ENCODE measurements at regions not wholly inside any gene's neighbourhood (a gene's known extent, or its start where the extent isn't known, plus 50 kb on each side); places are given as distances from the start of the nearest gene placed in this dataset.

- Histone ChIP-seq H2BK15ac (ENCODE audit: low read depth, low read length) (no peak overlapping the region), H2BK120ac (ENCODE audit: low read depth, low read length, poor library complexity, severe bottlenecking) (no peak overlapping the region), H2BK12ac (ENCODE audit: insufficient read length, low read depth, low read length) (no peak overlapping the region), H3K9me3 (ENCODE audit: control insufficient read depth, low read depth, low read length) (no peaks in the 10 kb centered on the region), H3K79me2 (ENCODE audit: insufficient read depth, low read length) (no peaks in the 10 kb centered on the region), H2AK5ac (ENCODE audit: insufficient read length, low read length) (no peak overlapping the region), H3K27me3 (ENCODE audit: insufficient read depth, low read length) (no peaks in the 10 kb centered on the region), H2BK20ac (ENCODE audit: low read depth, low read length, poor library complexity, severe bottlenecking) (no peak overlapping the region), H3K23me2 (ENCODE audit: insufficient read length, low read depth, low read length, poor library complexity, severe bottlenecking) (no peaks in the 10 kb centered on the region), H3K4ac (ENCODE audit: low read depth, low read length) (no peak overlapping the region), H3K79me1 (ENCODE audit: insufficient read depth, low read depth, low read length, poor library complexity, severe bottlenecking) (no peaks in the 10 kb centered on the region), H4K8ac (replicated peaks; ENCODE audit: insufficient read length, low read depth, low read length) (no peak overlapping the region), H3K4me2 (ENCODE audit: insufficient read depth, insufficient read length, low read length) (no peak overlapping the region), H3K4me1 (ENCODE audit: insufficient read depth, low read length) (no peaks in the 10 kb centered on the region), H3T11ph (ENCODE audit: low read length) (no peak overlapping the region), H3K23ac (ENCODE audit: insufficient read length, low read depth, low read length) (no peak overlapping the region), H3K56ac (ENCODE audit: insufficient read length, low read depth, low read length) (no peak overlapping the region), H4K20me1 (ENCODE audit: control insufficient read depth, insufficient read depth, insufficient read length) (no peaks in the 10 kb centered on the region), H4K5ac (ENCODE audit: insufficient read length, low read depth, low read length) (no peak overlapping the region), H3K9ac (ENCODE audit: extremely low read depth, insufficient read length, low read length) (no peak overlapping the region), H2AFZ (ENCODE audit: low read length) (no peak overlapping the region), H3K18ac (ENCODE audit: insufficient read length, low read depth, low read length) (no peak overlapping the region), H2BK5ac (ENCODE audit: insufficient read length, low read length) (no peak overlapping the region), H3K14ac (ENCODE audit: insufficient read depth, low read length) (no peak overlapping the region), H4K91ac (ENCODE audit: insufficient read length, low read depth, low read length) (no peak overlapping the region), H3K27ac (ENCODE audit: insufficient read length, low read depth, low read length) (no peak overlapping the region)
- TF ChIP-seq CTCF (conservative IDR thresholded peaks at IDR 0.05) = no peak
- Mint-ChIP-seq H3K36me3 (ENCODE audit: insufficient read depth in 1 of 3, low read depth in 3 of 3) (no peaks in the 10 kb centered on the region), H3K27ac (no peak overlapping the region), H3K9me3 (peaks cover 0 to 3% of the 10 kb centered on the region in 2 experiments; a peak in 1 of 5 replicates), H3K4me1 (no peaks in the 10 kb centered on the region), H3K4me3 (no peak overlapping the region), H3K27me3 (ENCODE audit: low read depth) (no peaks in the 10 kb centered on the region)
- DNase-seq = no peak
- WGBS (ENCODE audit: extremely low coverage, insufficient read length, low lambda C conversion rate) = no CpG with 5 or more reads among the region's 4 CpGs
Observed at GRCh38 chr12:87756111-87756510, 273.1 kb downstream of the C12orf50 start.
